Activated gamma-delta T cell treated with Interleukin-2 at 50 U/mL for 16 hours (primary cell): ENCODE measurements at regions not wholly inside any gene's neighbourhood (a gene's known extent, or its start where the extent isn't known, plus 50 kb on each side); places are given as distances from the start of the nearest gene placed in this dataset.
"Not testable (repeated sequence)": the region's sequence is repeated elsewhere in the genome, so short reads cannot be mapped to it uniquely, and the experiment has no call there.

Source experiments
- DNase-seq: peaks from one replicate; pipeline ENCODE4 v3.0.0-alpha.2; 2020

GRCh38 chr21:19440792-19441655 lies 1037.4 kb upstream of the TMPRSS15 start:
- DNase-seq: no peak

- no peak for DNase-seq
Observed at GRCh38 chr21:19458295-19458694, 1054.7 kb upstream of the TMPRSS15 start.

- no peak for DNase-seq
Observed at GRCh38 chr21:19461481-19462205, 1058.1 kb upstream of the TMPRSS15 start.

- no peak for DNase-seq
Observed at GRCh38 chr21:19463966-19464365, 1060.4 kb upstream of the TMPRSS15 start.

- DNase-seq: no peak
Observed at GRCh38 chr21:19468991-19469715, 1065.6 kb upstream of the TMPRSS15 start.

- no peak for DNase-seq
Observed at GRCh38 chr21:19475525-19475924, 1071.9 kb upstream of the TMPRSS15 start.

GRCh38 chr21:19489930-19490329 lies 1086.3 kb upstream of the TMPRSS15 start:
- no peak for DNase-seq

- DNase-seq: no peak
Observed at GRCh38 chr21:19490481-19490880, 1086.9 kb upstream of the TMPRSS15 start.

- not testable (repeated sequence) for DNase-seq
Observed at GRCh38 chr21:19493437-19494241, 1090.1 kb upstream of the TMPRSS15 start.

- no peak for DNase-seq
Observed at GRCh38 chr21:19501115-19501514, 1097.5 kb upstream of the TMPRSS15 start.

GRCh38 chr21:19507682-19508260 lies 1104.2 kb upstream of the TMPRSS15 start:
- DNase-seq: no peak

GRCh38 chr21:19508442-19508841 lies 1104.9 kb upstream of the TMPRSS15 start:
- DNase-seq: no peak

GRCh38 chr21:19508844-19509243 lies 1105.3 kb upstream of the TMPRSS15 start:
- no peak for DNase-seq

GRCh38 chr21:19510057-19510456 lies 1106.5 kb upstream of the TMPRSS15 start:
- no peak for DNase-seq

- DNase-seq: no peak
Observed at GRCh38 chr21:19510653-19511052, 1107.1 kb upstream of the TMPRSS15 start.

- no peak for DNase-seq
Observed at GRCh38 chr21:19522381-19522780, 1118.8 kb upstream of the TMPRSS15 start.

- DNase-seq: no peak
Observed at GRCh38 chr21:19523061-19523460, 1119.5 kb upstream of the TMPRSS15 start.

GRCh38 chr21:19523746-19524145 lies 1120.2 kb upstream of the TMPRSS15 start:
- no peak for DNase-seq

GRCh38 chr21:19529031-19529430 lies 1125.4 kb upstream of the TMPRSS15 start:
- no peak for DNase-seq

GRCh38 chr21:19535356-19535755 lies 1131.8 kb upstream of the TMPRSS15 start:
- no peak for DNase-seq

- DNase-seq: no peak
Observed at GRCh38 chr21:19537116-19537515, 1133.5 kb upstream of the TMPRSS15 start.

GRCh38 chr21:19540287-19540686 lies 1136.7 kb upstream of the TMPRSS15 start:
- no peak for DNase-seq
